HCT116 (cell line): ENCODE measurements at regions not wholly inside any gene's neighbourhood (a gene's known extent, or its start where the extent isn't known, plus 50 kb on each side); places are given as distances from the start of the nearest gene placed in this dataset.

Experiments
- ATAC-seq: fragments of 200-7000 bp; cut with Tn5 transposase; 2 replicates; pipeline ENCODE4 v1.9.1; 2020; ENCODE audit warnings: mild to moderate bottlenecking, moderate library complexity
- BruUV-seq: library from RNA; stranded (reverse); fragments of 400-500 nt; replicated peaks from 2 replicates; lab custom pipeline; 2021; lab: Mats Ljungman, UMichigan
- CTCF ChIA-PET: fragments of 300-600 bp; sonication (Branson Sonifier 250); formaldehyde crosslinking; loops from one replicate; lab custom pipeline; 2021; ENCODE audit warnings: antibody characterized with exemption; lab: Charles Lee
- POLR2A ChIA-PET: fragments of 300-600, 350-600 bp; sonication (Branson Sonifier 250); formaldehyde crosslinking; loops from one replicate; lab custom pipeline; 2021; ENCODE audit warnings: antibody characterized with exemption; lab: Charles Lee
- RAD21 ChIA-PET, 2 experiments: fragments of 300-600 bp; sonication (Branson Sonifier 250); formaldehyde crosslinking; loops; one replicate each; lab custom pipeline; 2023; ENCODE audit warnings: low total read pairs in 2 of 2; ENCODE audit not compliant: uncharacterized antibody in 2 of 2, unreplicated experiment in 2 of 2, low non-redundant PET in 1 of 2; lab: Charles Lee
- DNase-seq: peaks from one replicate; pipeline ENCODE4 v3.0.0-alpha.2; 2010; ENCODE audit warnings: low read depth, low spot score
- H2AFZ ChIP-seq: fragments of 200-600 bp; shearing (Covaris generic), sonication (generic); 2 replicates; pipeline ENCODE4 v1.6.1; 2017; ENCODE audit warnings: low read depth, mixed run types, mixed read lengths, antibody characterized with exemption, low read length; ENCODE audit not compliant: poor library complexity, severe bottlenecking
- H3K27ac ChIP-seq: 2 replicates; pipeline ENCODE4 v1.5.1; 2012; ENCODE audit warnings: low read depth, low read length
- H3K27me3 ChIP-seq: fragments of 200-600 bp; sonication (generic); 2 replicates; pipeline ENCODE4 v1.6.1; 2016; ENCODE audit warnings: mixed run types, low read length, mixed read lengths; ENCODE audit not compliant: insufficient read depth
- H3K36me3 ChIP-seq, 2 experiments: fragments of 200-500 bp in 1 of 2; fragments of 200-600 bp in 1 of 2; sonication (Bioruptor generic) in 1 of 2; sonication (generic) in 1 of 2; 2 replicates each; pipeline versions ENCODE4 v1.5.1 to v1.6.1; 2014 to 2016; ENCODE audit warnings: low read length in 2 of 2, inconsistent platforms in 1 of 2, mixed read lengths in 1 of 2, mixed run types in 1 of 2; ENCODE audit not compliant: insufficient read depth in 2 of 2, control insufficient read depth in 1 of 2
- H3K4me1 ChIP-seq, 2 experiments: fragments of 200-600 bp in 1 of 2; sonication (generic) in 1 of 2; 2 replicates each; pipeline versions ENCODE4 v1.5.1 to v1.6.1; 2012 to 2017; ENCODE audit warnings: low read length in 2 of 2, inconsistent platforms in 1 of 2, mild to moderate bottlenecking in 1 of 2, mixed read lengths in 1 of 2, mixed run types in 1 of 2, moderate library complexity in 1 of 2; ENCODE audit not compliant: insufficient read depth in 2 of 2, control insufficient read depth in 1 of 2
- H3K4me2 ChIP-seq: fragments of 200-600 bp; sonication (generic); 2 replicates; pipeline ENCODE4 v1.6.1; 2017; ENCODE audit warnings: mixed run types, low read length, mixed read lengths
- H3K4me3 ChIP-seq, 2 experiments: fragments of 200-600 bp in 1 of 2; sonication (generic) in 1 of 2; replicated peaks in 1 of 2; 2 replicates each; pipeline ENCODE4 v1.5.1; 2011 to 2016; ENCODE audit warnings: low read length in 2 of 2, control low read depth in 1 of 2, low read depth in 1 of 2, mild to moderate bottlenecking in 1 of 2, mixed read lengths in 1 of 2, mixed run types in 1 of 2
- H3K79me2 ChIP-seq: fragments of 200-600 bp; sonication (generic); 2 replicates; pipeline ENCODE4 v1.6.1; 2017; ENCODE audit warnings: mild to moderate bottlenecking, mixed run types, low read length, moderate library complexity, mixed read lengths; ENCODE audit not compliant: insufficient read depth
- H3K9ac ChIP-seq: fragments of 200-600 bp; sonication (generic); 2 replicates; pipeline ENCODE4 v1.6.1; 2016; ENCODE audit warnings: low read length, mixed read lengths
- H3K9me2 ChIP-seq: fragments of 200-600 bp; sonication (generic), shearing (Covaris generic); 2 replicates; pipeline ENCODE4 v1.6.1; 2017; ENCODE audit warnings: mixed run types, mild to moderate bottlenecking, moderate library complexity; ENCODE audit not compliant: insufficient read depth
- H3K9me3 ChIP-seq, 2 experiments: fragments of 200-500 bp in 1 of 2; fragments of 200-600 bp in 1 of 2; sonication (Bioruptor generic) in 1 of 2; sonication (generic) in 1 of 2; 2 replicates each; pipeline ENCODE4 v1.6.1; 2014 to 2017; ENCODE audit warnings: low read length in 2 of 2, mixed read lengths in 2 of 2, inconsistent platforms in 1 of 2, low read depth in 1 of 2, mild to moderate bottlenecking in 1 of 2, mixed run types in 1 of 2, moderate library complexity in 1 of 2; ENCODE audit not compliant: control insufficient read depth in 1 of 2, insufficient read depth in 1 of 2
- H4K20me1 ChIP-seq: fragments of 200-600 bp; sonication (generic), shearing (Covaris generic); 2 replicates; pipeline ENCODE4 v1.6.1; 2017; ENCODE audit warnings: mixed run types, mild to moderate bottlenecking, moderate library complexity; ENCODE audit not compliant: insufficient read depth
- ATF3 ChIP-seq: IDR thresholded peaks from 2 replicates; pipeline ENCODE4 v1.6.1; 2012
- CBX3 ChIP-seq: IDR thresholded peaks from 2 replicates; pipeline ENCODE4 v1.6.1; 2012; ENCODE audit warnings: low read depth
- EGR1 ChIP-seq: IDR thresholded peaks from 2 replicates; pipeline ENCODE4 v1.6.1; 2012; ENCODE audit warnings: low read depth
- ELF1 ChIP-seq: IDR thresholded peaks from 2 replicates; pipeline ENCODE4 v1.6.1; 2012; ENCODE audit warnings: low read depth, borderline replicate concordance
- EZH2 ChIP-seq: fragments of 200-600 bp; sonication (generic); IDR thresholded peaks from 2 replicates; pipeline ENCODE4 v1.6.1; 2017; ENCODE audit warnings: antibody characterized with exemption, mixed run types
- EZH2phosphoT487 ChIP-seq: fragments of 200-600 bp; IDR thresholded peaks from 2 replicates; pipeline ENCODE4 v1.6.1; 2018; ENCODE audit warnings: antibody characterized with exemption, borderline replicate concordance
- MAX ChIP-seq: IDR thresholded peaks from 2 replicates; pipeline ENCODE4 v1.6.1; 2012
- POLR2AphosphoS5 ChIP-seq: IDR thresholded peaks from 2 replicates; pipeline ENCODE4 v1.6.1; 2011; ENCODE audit warnings: mild to moderate bottlenecking, low read depth, low read length, moderate library complexity
- RAD21 ChIP-seq: IDR thresholded peaks from 2 replicates; pipeline ENCODE4 v1.6.1; 2012; ENCODE audit warnings: low read depth, mild to moderate bottlenecking
- SIN3A ChIP-seq: IDR thresholded peaks from 2 replicates; pipeline ENCODE4 v1.6.1; 2012; ENCODE audit warnings: low read depth
- SP1 ChIP-seq: IDR thresholded peaks from 2 replicates; pipeline ENCODE4 v1.6.1; 2012; ENCODE audit warnings: low read depth
- TCF7L2 ChIP-seq: IDR thresholded peaks from 2 replicates; pipeline ENCODE4 v1.7.0; 2011; ENCODE audit warnings: borderline replicate concordance, inconsistent platforms; ENCODE audit not compliant: insufficient read depth, insufficient read length; ENCODE audit errors: extremely low read depth
- YY1 ChIP-seq: IDR thresholded peaks from 2 replicates; pipeline ENCODE4 v1.6.1; 2011; ENCODE audit warnings: low read length, low read depth, moderate library complexity, mild to moderate bottlenecking; ENCODE audit not compliant: insufficient replicate concordance; ENCODE audit errors: extremely low read depth
- ZBTB33 ChIP-seq: IDR thresholded peaks from 2 replicates; pipeline ENCODE4 v1.6.1; 2011; ENCODE audit warnings: mild to moderate bottlenecking, low read length, moderate library complexity; ENCODE audit not compliant: insufficient replicate concordance; ENCODE audit errors: extremely low read depth
- ZFX ChIP-seq: fragments of 450-650 bp; IDR thresholded peaks from 2 replicates; pipeline ENCODE4 v1.6.1; 2017
- intact Hi-C: fragments of 100-400 bp; cut with micrococcal nuclease; formaldehyde crosslinking; loops from 2 replicates; pipeline ENCODE4 v1.10.0; 2022

- no peak overlapping the region for H3K4me3 ChIP-seq
- POLR2A ChIA-PET = no interaction called here
- no peak overlapping the region for H3K9ac ChIP-seq
- no peaks in the 10 kb centered on the region for H3K9me3 ChIP-seq
- no peaks in the 10 kb centered on the region for H3K79me2 ChIP-seq
- ATAC-seq = no peak
- no peak overlapping the region for H2AFZ ChIP-seq
- no peaks in the 10 kb centered on the region for H4K20me1 ChIP-seq
- CTCF ChIA-PET = no interaction called here
- no peak overlapping the region for H3K27ac ChIP-seq
- intact Hi-C loops = no loop called here
- H3K4me1 ChIP-seq = no peaks in the 10 kb centered on the region
- no peak for DNase-seq
- no peaks in the 10 kb centered on the region for H3K27me3 ChIP-seq
- H3K36me3 ChIP-seq = no peaks in the 10 kb centered on the region
- TF ChIP-seq CBX3 (no peak), EZH2phosphoT487 (no peak), ATF3 (no peak), RAD21 (no peak), SIN3A (no peak), ZFX (no peak), EGR1 (no peak), ZBTB33 (no peak), EZH2 (no peak), MAX (no peak), POLR2AphosphoS5 (no peak), YY1 (no peak), SP1 (no peak), TCF7L2 (no peak), ELF1 (no peak)
- H3K9me2 ChIP-seq = no peaks in the 10 kb centered on the region
- no TSS peak for BruUV-seq
- RAD21 ChIA-PET = no interaction called here
- no peak overlapping the region for H3K4me2 ChIP-seq
Measured at GRCh38 chr1:96096613-96097321, 624.8 kb upstream of the PTBP2 start.
